ENCODE measurements at regions not wholly inside any gene's neighbourhood (a gene's known extent, or its start where the extent isn't known, plus 50 kb on each side); places are given as distances from the start of the nearest gene placed in this dataset.

DNA sequence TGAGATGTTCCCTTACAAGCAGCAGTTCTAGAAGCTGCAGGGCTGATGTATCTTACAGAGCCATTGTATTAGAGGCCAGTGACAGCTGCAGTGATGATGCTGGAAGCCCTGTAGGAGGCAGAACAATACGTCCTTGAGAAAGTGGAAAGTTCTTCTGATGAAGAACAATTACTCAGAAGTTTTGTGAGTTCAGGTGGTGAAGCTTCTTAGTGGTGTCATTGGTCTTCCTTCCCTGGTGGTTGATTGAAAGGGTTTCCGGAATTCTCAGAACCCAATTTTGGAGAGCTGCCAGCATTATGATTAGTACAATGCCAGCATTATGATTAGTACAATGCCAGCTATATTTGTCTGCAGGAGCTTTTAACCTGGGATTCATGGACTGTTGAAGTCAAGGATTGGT lies 356.4 kb downstream of the MFSD1 start:
- no peaks in the 10 kb centered on the region for H3K27me3 Mint-ChIP-seq (ENCODE audit: low read depth in 2 of 2)
- no peaks in the 10 kb centered on the region for H3K4me1 Mint-ChIP-seq
- peaks cover 4 to 5% of the 10 kb centered on the region in 2 donors for H3K9me3 Mint-ChIP-seq
- Histone ChIP-seq H3K27ac (ENCODE audit: low read length) (no peak overlapping the region), H3K4me1 (ENCODE audit: control insufficient read depth, insufficient read depth, low read length) (no peaks in the 10 kb centered on the region), H3K36me3 (ENCODE audit: control insufficient read depth, insufficient read depth, low read length) (no peaks in the 10 kb centered on the region), H3K9me3 (ENCODE audit: control insufficient read depth, insufficient read depth, low read length) (no peaks in the 10 kb centered on the region), H3K27me3 (ENCODE audit: control insufficient read depth, insufficient read depth, low read length) (no peaks in the 10 kb centered on the region), H3K4me3 (ENCODE audit: low read length) (no peak overlapping the region)
- no peak overlapping the region for H3K27ac Mint-ChIP-seq
- DNase-seq (no peak), ATAC-seq (no peak)
- H3K4me3 Mint-ChIP-seq = no peak overlapping the region
- no peaks in the 10 kb centered on the region for H3K36me3 Mint-ChIP-seq
- TF ChIP-seq, protein P1, sequence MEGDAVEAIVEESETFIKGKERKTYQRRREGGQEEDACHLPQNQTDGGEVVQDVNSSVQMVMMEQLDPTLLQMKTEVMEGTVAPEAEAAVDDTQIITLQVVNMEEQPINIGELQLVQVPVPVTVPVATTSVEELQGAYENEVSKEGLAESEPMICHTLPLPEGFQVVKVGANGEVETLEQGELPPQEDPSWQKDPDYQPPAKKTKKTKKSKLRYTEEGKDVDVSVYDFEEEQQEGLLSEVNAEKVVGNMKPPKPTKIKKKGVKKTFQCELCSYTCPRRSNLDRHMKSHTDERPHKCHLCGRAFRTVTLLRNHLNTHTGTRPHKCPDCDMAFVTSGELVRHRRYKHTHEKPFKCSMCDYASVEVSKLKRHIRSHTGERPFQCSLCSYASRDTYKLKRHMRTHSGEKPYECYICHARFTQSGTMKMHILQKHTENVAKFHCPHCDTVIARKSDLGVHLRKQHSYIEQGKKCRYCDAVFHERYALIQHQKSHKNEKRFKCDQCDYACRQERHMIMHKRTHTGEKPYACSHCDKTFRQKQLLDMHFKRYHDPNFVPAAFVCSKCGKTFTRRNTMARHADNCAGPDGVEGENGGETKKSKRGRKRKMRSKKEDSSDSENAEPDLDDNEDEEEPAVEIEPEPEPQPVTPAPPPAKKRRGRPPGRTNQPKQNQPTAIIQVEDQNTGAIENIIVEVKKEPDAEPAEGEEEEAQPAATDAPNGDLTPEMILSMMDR (IDR thresholded peaks at IDR 0.05) = no peak
- intact Hi-C loops (cut with micrococcal nuclease) = no loop called here
- WGBS (ENCODE audit: insufficient coverage) = 54% methylated on average over 2 of the region's 2 CpGs

DNA sequence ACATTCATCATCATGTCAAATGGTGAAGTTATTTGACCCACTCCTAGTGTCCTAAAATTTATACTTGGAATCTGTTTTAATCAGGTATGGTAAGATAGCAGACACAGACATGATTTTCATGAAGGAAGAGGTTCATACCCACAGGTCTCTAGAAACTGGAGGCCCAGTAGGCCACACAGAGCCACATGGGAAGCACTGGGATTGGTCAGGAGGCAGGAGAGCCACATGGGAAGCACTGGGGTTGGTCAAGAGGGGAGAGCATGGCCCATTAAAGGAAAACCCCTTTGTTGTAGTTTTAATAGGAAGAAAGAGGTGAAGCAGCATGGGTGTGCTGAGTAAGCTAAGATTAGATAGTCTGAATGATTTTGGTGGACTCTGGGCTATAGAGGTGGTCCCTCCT lies 356.9 kb downstream of the MFSD1 start:
- no peaks in the 10 kb centered on the region for H3K4me1 Mint-ChIP-seq
- Histone ChIP-seq H3K27me3 (ENCODE audit: control insufficient read depth, insufficient read depth, low read length) (no peaks in the 10 kb centered on the region), H3K9me3 (ENCODE audit: control insufficient read depth, insufficient read depth, low read length) (no peaks in the 10 kb centered on the region), H3K36me3 (ENCODE audit: control insufficient read depth, insufficient read depth, low read length) (no peaks in the 10 kb centered on the region), H3K4me1 (ENCODE audit: control insufficient read depth, insufficient read depth, low read length) (no peaks in the 10 kb centered on the region), H3K4me3 (ENCODE audit: low read length) (no peak overlapping the region), H3K27ac (ENCODE audit: low read length) (no peak overlapping the region)
- H3K36me3 Mint-ChIP-seq = no peaks in the 10 kb centered on the region
- ATAC-seq (no peak), DNase-seq (no peak)
- no peaks in the 10 kb centered on the region for H3K27me3 Mint-ChIP-seq (ENCODE audit: low read depth in 2 of 2)
- H3K4me3 Mint-ChIP-seq = no peak overlapping the region
- H3K9me3 Mint-ChIP-seq = peaks cover 4 to 5% of the 10 kb centered on the region in 2 donors
- no peak overlapping the region for H3K27ac Mint-ChIP-seq
- TF ChIP-seq, protein P1 (IDR thresholded peaks at IDR 0.05) = no peak
- intact Hi-C loops (cut with micrococcal nuclease) = no loop called here

DNA sequence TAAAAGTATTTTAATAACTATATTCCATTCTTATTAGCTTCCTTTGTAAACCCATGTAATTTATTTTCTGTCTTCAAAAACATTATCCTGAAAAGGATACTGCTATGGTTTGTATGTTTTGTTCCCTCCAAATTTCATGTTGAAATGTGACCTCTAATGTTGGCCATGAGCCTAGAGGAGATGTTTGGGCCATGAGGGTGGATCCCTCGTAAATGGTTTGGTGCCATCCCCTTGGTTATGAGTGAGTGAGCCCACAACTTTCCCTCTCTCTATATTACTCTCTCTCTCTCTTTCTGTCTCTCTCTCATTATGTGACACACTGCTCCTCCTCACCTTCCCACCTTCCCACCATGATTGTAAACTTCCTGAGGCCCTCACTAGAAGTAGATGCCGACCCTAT lies 357.7 kb downstream of the MFSD1 start:
- Histone ChIP-seq H3K4me3 (ENCODE audit: low read length) (no peak overlapping the region), H3K4me1 (ENCODE audit: control insufficient read depth, insufficient read depth, low read length) (no peaks in the 10 kb centered on the region), H3K36me3 (ENCODE audit: control insufficient read depth, insufficient read depth, low read length) (no peaks in the 10 kb centered on the region), H3K27ac (ENCODE audit: low read length) (no peak overlapping the region), H3K9me3 (ENCODE audit: control insufficient read depth, insufficient read depth, low read length) (no peaks in the 10 kb centered on the region), H3K27me3 (ENCODE audit: control insufficient read depth, insufficient read depth, low read length) (no peaks in the 10 kb centered on the region)
- Mint-ChIP-seq H3K4me3 (no peak overlapping the region), H3K9me3 (peaks cover 4 to 5% of the 10 kb centered on the region in 2 donors), H3K27me3 (ENCODE audit: low read depth in 2 of 2) (no peaks in the 10 kb centered on the region), H3K4me1 (no peaks in the 10 kb centered on the region), H3K36me3 (no peaks in the 10 kb centered on the region), H3K27ac (no peak overlapping the region)
- ATAC-seq (no peak), DNase-seq (no peak)
- TF ChIP-seq, protein P1 (IDR thresholded peaks at IDR 0.05) = no peak
- intact Hi-C loops (cut with micrococcal nuclease) = no loop called here
- 80% methylated on average over 1 of the region's 2 CpGs for WGBS (ENCODE audit: insufficient coverage)

DNA sequence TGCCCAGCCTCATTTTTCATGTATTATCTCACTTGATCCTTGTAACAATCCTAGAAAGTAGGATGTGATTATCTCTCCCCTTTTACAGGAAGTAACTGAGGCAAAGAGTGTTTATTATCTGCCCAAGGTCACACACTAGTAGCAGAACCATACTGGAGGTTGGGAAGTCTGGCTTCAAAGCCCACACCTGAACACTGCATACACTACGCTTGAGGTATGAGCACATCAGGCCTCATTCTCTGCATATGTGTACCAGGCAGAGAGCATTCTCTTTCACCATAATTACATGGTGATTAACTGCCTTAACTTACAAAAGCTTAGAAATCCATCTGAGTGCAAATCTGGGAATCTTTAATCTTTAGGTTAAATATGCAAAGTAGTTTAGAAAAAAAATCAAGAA lies 361.8 kb downstream of the MFSD1 start:
- H3K4me3 Mint-ChIP-seq = no peak overlapping the region
- no peaks in the 10 kb centered on the region for H3K27me3 Mint-ChIP-seq (ENCODE audit: low read depth in 2 of 2)
- H3K9me3 Mint-ChIP-seq = peaks cover 0 to 5% of the 10 kb centered on the region in 2 donors
- TF ChIP-seq, protein P1 (IDR thresholded peaks at IDR 0.05) = no peak
- no peaks in the 10 kb centered on the region for H3K27me3 ChIP-seq (ENCODE audit: control insufficient read depth, insufficient read depth, low read length)
- no peaks in the 10 kb centered on the region for H3K4me1 ChIP-seq (ENCODE audit: control insufficient read depth, insufficient read depth, low read length)
- no peak overlapping the region for H3K27ac ChIP-seq (ENCODE audit: low read length)
- DNase-seq = no peak
- no peaks in the 10 kb centered on the region for H3K9me3 ChIP-seq (ENCODE audit: control insufficient read depth, insufficient read depth, low read length)
- no peak for ATAC-seq
- WGBS (ENCODE audit: insufficient coverage) = 90% methylated on average over 1 of the region's 1 CpG
- H3K27ac Mint-ChIP-seq = no peak overlapping the region
- H3K4me1 Mint-ChIP-seq = no peaks in the 10 kb centered on the region
- H3K36me3 Mint-ChIP-seq = no peaks in the 10 kb centered on the region
- H3K36me3 ChIP-seq (ENCODE audit: control insufficient read depth, insufficient read depth, low read length) = no peaks in the 10 kb centered on the region
- intact Hi-C loops (cut with micrococcal nuclease) = no loop called here
- H3K4me3 ChIP-seq (ENCODE audit: low read length) = no peak overlapping the region

Data from natural killer cell (primary cell).